ENCODE measurements at regions not wholly inside any gene's neighbourhood (a gene's known extent, or its start where the extent isn't known, plus 50 kb on each side); places are given as distances from the start of the nearest gene placed in this dataset.

DNA sequence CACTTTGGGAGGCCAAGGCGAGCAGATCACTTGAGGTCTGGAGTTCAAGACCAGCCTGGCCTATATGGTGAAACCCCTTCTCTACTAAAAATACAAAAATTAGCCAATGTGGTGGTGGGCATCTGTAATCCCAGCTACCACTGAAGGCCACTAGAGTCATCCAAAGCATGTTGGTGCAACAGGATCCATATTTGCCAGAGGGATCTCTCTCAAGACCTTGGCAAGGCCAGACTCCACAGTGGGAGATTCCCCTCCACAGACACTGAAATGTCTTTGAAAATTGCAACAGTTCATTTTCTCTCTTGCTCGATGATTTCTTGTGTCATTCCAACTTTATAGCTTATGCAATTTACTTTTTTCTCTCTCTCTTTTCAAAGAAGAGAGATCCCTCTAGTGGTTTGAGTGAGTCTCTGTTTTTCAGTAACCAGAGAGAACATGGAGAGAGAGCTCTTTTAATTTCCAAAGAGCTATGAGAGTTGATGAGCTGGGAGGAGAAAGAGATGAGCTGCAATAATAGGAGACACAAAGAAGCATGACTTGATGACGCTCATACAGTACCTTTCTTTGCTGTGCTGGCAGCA is 176.8 kb upstream of the USP25 start:
- Histone ChIP-seq H3K27me3 (replicated peaks) (no peaks in the 10 kb centered on the region), H3K27ac (no peak overlapping the region), H3K36me3 (replicated peaks) (no peaks in the 10 kb centered on the region), H3K4me3 (ENCODE audit: low read depth, low read length) (no peak overlapping the region)
- no peak for DNase-seq
- in situ Hi-C loops (cut with HindIII; ENCODE audit: low pct_ligation_motif_present, low sequenced_read_pairs) = no loop called here
- TF ChIP-seq, protein P1, sequence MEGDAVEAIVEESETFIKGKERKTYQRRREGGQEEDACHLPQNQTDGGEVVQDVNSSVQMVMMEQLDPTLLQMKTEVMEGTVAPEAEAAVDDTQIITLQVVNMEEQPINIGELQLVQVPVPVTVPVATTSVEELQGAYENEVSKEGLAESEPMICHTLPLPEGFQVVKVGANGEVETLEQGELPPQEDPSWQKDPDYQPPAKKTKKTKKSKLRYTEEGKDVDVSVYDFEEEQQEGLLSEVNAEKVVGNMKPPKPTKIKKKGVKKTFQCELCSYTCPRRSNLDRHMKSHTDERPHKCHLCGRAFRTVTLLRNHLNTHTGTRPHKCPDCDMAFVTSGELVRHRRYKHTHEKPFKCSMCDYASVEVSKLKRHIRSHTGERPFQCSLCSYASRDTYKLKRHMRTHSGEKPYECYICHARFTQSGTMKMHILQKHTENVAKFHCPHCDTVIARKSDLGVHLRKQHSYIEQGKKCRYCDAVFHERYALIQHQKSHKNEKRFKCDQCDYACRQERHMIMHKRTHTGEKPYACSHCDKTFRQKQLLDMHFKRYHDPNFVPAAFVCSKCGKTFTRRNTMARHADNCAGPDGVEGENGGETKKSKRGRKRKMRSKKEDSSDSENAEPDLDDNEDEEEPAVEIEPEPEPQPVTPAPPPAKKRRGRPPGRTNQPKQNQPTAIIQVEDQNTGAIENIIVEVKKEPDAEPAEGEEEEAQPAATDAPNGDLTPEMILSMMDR (IDR thresholded peaks at IDR 0.05; ENCODE audit: low read depth, low read length, missing control alignments) = peak; percentile 56

DNA sequence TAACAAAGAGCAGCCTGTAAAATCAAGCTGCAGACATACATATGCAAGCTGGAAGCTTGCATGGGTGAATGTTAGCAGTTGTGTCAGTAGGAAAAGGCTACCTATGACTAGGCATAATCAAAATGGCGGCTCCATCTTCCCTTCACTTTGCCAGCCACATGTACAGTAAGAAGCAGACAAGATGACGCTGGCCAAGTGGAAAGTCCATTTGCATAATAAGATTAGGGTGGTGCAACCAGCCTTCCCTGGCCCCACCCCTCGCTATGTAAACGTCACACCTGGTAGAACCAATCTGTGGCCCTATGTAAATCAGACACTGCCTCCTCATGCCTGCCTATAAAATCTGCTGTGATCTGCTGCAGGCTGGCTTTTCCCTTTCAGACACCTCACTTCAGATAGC is 171.9 kb upstream of the USP25 start:
- DNase-seq = no peak
- Histone ChIP-seq H3K27me3 (replicated peaks) (no peaks in the 10 kb centered on the region), H3K27ac (no peak overlapping the region), H3K36me3 (replicated peaks) (no peaks in the 10 kb centered on the region), H3K4me3 (ENCODE audit: low read depth, low read length) (no peak overlapping the region)
- in situ Hi-C loops (cut with HindIII; ENCODE audit: low pct_ligation_motif_present, low sequenced_read_pairs) = no loop called here
- TF ChIP-seq, protein P1 (IDR thresholded peaks at IDR 0.05; ENCODE audit: low read depth, low read length, missing control alignments) = no peak

DNA sequence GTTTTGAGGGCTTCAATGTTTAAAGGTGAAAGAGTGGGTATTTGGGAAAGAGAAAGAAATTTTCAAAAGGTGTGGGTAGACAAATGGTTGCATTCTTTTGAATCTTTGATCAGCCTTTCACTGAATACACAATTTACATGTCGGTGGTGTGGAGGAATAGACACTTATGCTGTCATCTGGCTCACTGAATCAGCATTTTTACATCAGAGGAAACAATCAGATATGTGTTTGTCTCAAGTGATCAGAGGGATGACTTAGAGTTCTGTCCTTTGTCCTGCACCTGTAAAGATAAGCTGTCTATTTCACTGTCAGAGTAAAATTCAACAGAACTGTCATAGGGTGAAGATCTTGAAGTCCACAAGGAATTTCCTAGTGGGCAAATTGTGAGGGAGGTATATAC is 170.9 kb upstream of the USP25 start:
- Histone ChIP-seq H3K27me3 (replicated peaks) (no peaks in the 10 kb centered on the region), H3K36me3 (replicated peaks) (no peaks in the 10 kb centered on the region), H3K4me3 (ENCODE audit: low read depth, low read length) (no peak overlapping the region), H3K27ac (no peak overlapping the region)
- TF ChIP-seq, protein P1 (IDR thresholded peaks at IDR 0.05; ENCODE audit: low read depth, low read length, missing control alignments) = no peak
- in situ Hi-C loops (cut with HindIII; ENCODE audit: low pct_ligation_motif_present, low sequenced_read_pairs) = no loop called here
- no peak for DNase-seq

DNA sequence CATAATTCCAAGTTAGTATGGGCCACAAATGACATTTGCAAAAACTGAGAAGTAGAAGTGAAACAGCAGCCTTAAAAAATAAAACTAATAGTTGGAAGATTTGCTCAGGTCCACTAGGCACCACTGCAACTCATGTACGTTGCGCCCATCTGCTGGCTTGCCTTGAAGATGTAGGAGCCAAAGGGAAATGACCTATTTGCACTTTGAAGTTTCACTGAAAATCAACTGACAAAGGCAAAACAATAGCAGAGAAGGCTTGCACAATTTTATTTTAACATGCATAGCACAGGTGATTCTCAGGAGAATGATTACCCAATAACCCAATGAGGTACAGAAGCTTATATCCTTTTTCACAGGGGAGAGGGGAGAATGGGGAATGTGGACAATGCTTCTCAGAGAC is 170.1 kb upstream of the USP25 start:
- Histone ChIP-seq H3K27ac (no peak overlapping the region), H3K36me3 (replicated peaks) (no peaks in the 10 kb centered on the region), H3K4me3 (ENCODE audit: low read depth, low read length) (no peak overlapping the region), H3K27me3 (replicated peaks) (no peaks in the 10 kb centered on the region)
- in situ Hi-C loops (cut with HindIII; ENCODE audit: low pct_ligation_motif_present, low sequenced_read_pairs) = no loop called here
- no peak for DNase-seq
- TF ChIP-seq, protein P1 (IDR thresholded peaks at IDR 0.05; ENCODE audit: low read depth, low read length, missing control alignments) = no peak

DNA sequence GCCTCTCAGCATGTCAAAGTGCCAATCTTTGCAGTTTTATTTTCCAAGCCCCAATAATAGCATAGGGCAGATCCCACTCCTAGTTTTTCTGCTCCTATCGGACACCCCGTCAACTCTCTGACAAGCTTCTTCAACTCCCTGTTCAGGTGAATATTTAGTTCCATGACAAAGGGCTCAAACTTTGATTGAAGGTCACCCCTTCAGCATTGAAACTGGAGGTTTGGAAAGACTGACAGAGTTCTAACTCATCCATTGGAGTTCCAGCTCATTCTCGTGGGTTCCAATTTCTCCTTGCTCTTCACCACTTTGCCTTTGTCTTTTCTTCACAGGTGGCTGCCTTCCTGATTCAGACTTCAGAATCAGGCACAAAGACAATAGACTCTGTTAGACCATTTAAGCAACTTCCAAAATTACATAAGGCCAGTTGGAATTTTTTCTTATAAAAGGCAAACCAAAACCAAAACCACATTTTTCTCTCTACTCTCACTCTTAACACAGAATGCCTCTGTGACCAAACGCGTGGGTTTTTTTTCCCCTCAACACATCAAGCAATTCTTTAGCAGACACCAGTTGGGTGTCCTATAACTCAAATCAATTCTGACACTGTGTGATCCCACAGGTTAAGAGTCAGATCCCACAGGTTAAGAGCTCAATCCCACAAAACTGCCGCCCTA is 169.3 kb upstream of the USP25 start:
- no peak for DNase-seq
- in situ Hi-C loops (cut with HindIII; ENCODE audit: low pct_ligation_motif_present, low sequenced_read_pairs) = no loop called here
- no peak overlapping the region for H3K4me3 ChIP-seq (ENCODE audit: low read depth, low read length)
- TF ChIP-seq, protein P1 (IDR thresholded peaks at IDR 0.05; ENCODE audit: low read depth, low read length, missing control alignments) = no peak
- H3K36me3 ChIP-seq (replicated peaks) = no peaks in the 10 kb centered on the region
- no peaks in the 10 kb centered on the region for H3K27me3 ChIP-seq (replicated peaks)
- H3K27ac ChIP-seq = no peak overlapping the region

DNA sequence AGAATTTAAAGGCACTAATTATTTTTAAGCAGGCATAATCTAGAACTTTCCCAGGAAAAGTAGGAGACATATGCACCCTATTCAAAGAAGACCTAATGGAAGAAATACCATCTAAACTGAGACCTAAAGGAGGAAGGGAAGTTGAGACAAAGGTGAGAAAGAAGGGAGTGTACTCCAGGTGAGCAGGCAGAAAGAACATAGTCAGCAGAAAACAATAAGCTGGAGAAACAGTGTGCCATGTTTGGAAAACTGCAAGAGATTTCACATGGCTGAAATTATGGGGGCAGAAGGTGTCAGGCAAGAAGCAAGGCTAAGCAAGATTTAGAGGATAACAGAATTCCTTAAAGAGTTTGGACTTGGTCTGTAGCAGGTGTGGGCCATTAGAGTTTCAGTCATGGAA is 167.0 kb upstream of the USP25 start:
- Histone ChIP-seq H3K27me3 (replicated peaks) (no peaks in the 10 kb centered on the region), H3K36me3 (replicated peaks) (no peaks in the 10 kb centered on the region), H3K4me3 (ENCODE audit: low read depth, low read length) (no peak overlapping the region), H3K27ac (no peak overlapping the region)
- in situ Hi-C loops (cut with HindIII; ENCODE audit: low pct_ligation_motif_present, low sequenced_read_pairs) = no loop called here
- TF ChIP-seq, protein P1 (IDR thresholded peaks at IDR 0.05; ENCODE audit: low read depth, low read length, missing control alignments) = no peak
- DNase-seq = no peak

Measured in brain microvascular endothelial cell (primary cell).